ENCODE measurements at regions not wholly inside any gene's neighbourhood (a gene's known extent, or its start where the extent isn't known, plus 50 kb on each side); places are given as distances from the start of the nearest gene placed in this dataset.

DNA sequence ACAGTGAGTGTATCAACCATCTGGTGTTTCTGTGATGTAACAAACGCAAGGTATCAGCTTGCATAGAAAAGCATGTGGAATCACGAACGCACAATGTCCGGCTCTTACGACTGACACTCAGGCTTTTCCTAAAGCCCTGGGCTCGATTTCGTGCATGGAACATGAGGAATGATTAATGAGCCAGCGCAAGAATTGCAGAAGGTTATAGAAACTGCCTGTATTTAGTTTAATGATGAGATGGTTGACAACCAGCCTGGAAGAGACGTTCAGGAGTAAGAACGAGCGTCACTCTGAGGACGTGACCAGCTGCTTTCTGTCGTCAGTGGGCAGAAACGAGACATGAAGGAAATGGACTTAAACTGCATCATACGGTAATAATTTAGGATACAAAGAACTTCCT, 497.6 kb downstream of the IRX1 start:
- Histone ChIP-seq H3K4me3 (IDR thresholded peaks at IDR 0.05; ENCODE audit: insufficient read depth, low read depth, low read length) (no peak overlapping the region), H2AFZ (ENCODE audit: low read depth) (no peak overlapping the region), H3K4me1 (ENCODE audit: low read depth, poor library complexity, severe bottlenecking) (no peaks in the 10 kb centered on the region), H3K4me2 (no peak overlapping the region), H3K79me2 (ENCODE audit: insufficient read depth, low read depth) (no peaks in the 10 kb centered on the region), H3K36me3 (ENCODE audit: insufficient read depth) (no peaks in the 10 kb centered on the region), H4K20me1 (ENCODE audit: insufficient read depth) (no peaks in the 10 kb centered on the region), H3K27me3 (ENCODE audit: insufficient read depth, low read depth) (no peaks in the 10 kb centered on the region), H3K27ac (no peak overlapping the region), H3K9ac (no peak overlapping the region)
- TF ChIP-seq, protein P1, sequence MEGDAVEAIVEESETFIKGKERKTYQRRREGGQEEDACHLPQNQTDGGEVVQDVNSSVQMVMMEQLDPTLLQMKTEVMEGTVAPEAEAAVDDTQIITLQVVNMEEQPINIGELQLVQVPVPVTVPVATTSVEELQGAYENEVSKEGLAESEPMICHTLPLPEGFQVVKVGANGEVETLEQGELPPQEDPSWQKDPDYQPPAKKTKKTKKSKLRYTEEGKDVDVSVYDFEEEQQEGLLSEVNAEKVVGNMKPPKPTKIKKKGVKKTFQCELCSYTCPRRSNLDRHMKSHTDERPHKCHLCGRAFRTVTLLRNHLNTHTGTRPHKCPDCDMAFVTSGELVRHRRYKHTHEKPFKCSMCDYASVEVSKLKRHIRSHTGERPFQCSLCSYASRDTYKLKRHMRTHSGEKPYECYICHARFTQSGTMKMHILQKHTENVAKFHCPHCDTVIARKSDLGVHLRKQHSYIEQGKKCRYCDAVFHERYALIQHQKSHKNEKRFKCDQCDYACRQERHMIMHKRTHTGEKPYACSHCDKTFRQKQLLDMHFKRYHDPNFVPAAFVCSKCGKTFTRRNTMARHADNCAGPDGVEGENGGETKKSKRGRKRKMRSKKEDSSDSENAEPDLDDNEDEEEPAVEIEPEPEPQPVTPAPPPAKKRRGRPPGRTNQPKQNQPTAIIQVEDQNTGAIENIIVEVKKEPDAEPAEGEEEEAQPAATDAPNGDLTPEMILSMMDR (conservative IDR thresholded peaks at IDR 0.05; ENCODE audit: low read depth, low read length), result no peak

DNA sequence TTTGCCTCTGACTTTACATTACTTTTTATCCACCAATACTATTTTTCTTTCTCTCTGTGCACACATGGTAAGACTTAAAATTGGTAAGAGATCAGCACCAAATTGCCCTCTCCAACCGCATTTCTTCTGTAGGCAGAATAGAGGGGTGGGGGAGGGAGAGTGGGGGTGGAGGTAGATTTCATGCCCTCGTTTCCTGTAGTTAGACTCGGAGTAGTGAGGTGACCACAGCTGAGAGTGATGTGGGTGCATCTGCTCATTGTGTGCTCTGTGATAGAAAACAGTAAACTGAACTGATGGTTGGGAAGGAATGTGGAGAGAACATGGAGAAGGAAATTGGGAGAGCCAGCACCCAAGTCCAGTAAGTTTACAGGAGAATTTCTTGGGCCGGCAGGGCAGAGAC, 498.3 kb downstream of the IRX1 start:
- no peaks in the 10 kb centered on the region for H4K20me1 ChIP-seq (ENCODE audit: insufficient read depth)
- H3K4me1 ChIP-seq (ENCODE audit: low read depth, poor library complexity, severe bottlenecking), result no peaks in the 10 kb centered on the region
- H3K9ac ChIP-seq, result no peak overlapping the region
- no peaks in the 10 kb centered on the region for H3K36me3 ChIP-seq (ENCODE audit: insufficient read depth)
- H2AFZ ChIP-seq (ENCODE audit: low read depth), result no peak overlapping the region
- H3K79me2 ChIP-seq (ENCODE audit: insufficient read depth, low read depth), result no peaks in the 10 kb centered on the region
- H3K4me3 ChIP-seq (IDR thresholded peaks at IDR 0.05; ENCODE audit: insufficient read depth, low read depth, low read length), result no peak overlapping the region
- H3K4me2 ChIP-seq, result no peak overlapping the region
- H3K27me3 ChIP-seq (ENCODE audit: insufficient read depth, low read depth), result no peaks in the 10 kb centered on the region
- no peak overlapping the region for H3K27ac ChIP-seq
- TF ChIP-seq, protein P1 (conservative IDR thresholded peaks at IDR 0.05; ENCODE audit: low read depth, low read length), result no peak

DNA sequence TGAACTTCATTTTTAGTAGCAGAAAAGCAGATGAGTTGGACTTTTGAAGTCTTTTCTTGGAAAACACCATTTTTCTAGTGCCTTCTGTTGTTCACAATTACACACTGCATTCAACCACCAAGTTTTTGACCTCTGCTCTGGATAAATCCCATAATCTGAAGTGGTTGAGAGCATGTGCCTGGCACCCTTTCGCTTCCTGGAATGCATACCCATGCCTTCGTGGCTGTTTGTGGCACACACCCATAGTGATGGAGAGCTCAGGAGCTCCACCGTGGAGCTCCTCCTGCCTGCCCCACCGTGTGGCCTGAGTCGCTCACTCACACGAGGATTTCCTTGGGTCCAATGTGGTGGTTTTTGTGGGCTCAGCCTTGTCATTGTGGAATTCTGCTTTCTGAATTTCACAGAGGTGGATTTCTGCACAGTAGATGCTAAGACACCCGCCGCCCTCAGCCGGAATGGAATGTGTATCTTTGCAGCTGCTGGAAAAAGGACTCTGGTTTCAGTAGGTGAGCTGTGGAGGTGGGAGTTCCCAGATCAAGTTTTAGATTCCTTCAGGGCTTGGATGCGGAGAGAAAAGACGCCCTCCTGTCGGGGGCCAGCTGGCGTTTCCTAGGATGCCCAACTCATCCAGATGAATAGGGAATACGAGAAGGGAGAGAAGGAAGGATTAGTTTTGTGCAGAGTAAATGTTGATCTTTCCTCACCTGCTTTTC, 500.4 kb downstream of the IRX1 start:
- no peaks in the 10 kb centered on the region for H3K4me1 ChIP-seq (ENCODE audit: low read depth, poor library complexity, severe bottlenecking)
- no peaks in the 10 kb centered on the region for H3K36me3 ChIP-seq (ENCODE audit: insufficient read depth)
- H3K4me2 ChIP-seq, result no peak overlapping the region
- H4K20me1 ChIP-seq (ENCODE audit: insufficient read depth), result no peaks in the 10 kb centered on the region
- no peaks in the 10 kb centered on the region for H3K79me2 ChIP-seq (ENCODE audit: insufficient read depth, low read depth)
- no peak overlapping the region for H3K4me3 ChIP-seq (IDR thresholded peaks at IDR 0.05; ENCODE audit: insufficient read depth, low read depth, low read length)
- no peak overlapping the region for H2AFZ ChIP-seq (ENCODE audit: low read depth)
- TF ChIP-seq, protein P1 (conservative IDR thresholded peaks at IDR 0.05; ENCODE audit: low read depth, low read length), result no peak
- H3K27ac ChIP-seq, result no peak overlapping the region
- no peak overlapping the region for H3K9ac ChIP-seq
- H3K27me3 ChIP-seq (ENCODE audit: insufficient read depth, low read depth), result no peaks in the 10 kb centered on the region

DNA sequence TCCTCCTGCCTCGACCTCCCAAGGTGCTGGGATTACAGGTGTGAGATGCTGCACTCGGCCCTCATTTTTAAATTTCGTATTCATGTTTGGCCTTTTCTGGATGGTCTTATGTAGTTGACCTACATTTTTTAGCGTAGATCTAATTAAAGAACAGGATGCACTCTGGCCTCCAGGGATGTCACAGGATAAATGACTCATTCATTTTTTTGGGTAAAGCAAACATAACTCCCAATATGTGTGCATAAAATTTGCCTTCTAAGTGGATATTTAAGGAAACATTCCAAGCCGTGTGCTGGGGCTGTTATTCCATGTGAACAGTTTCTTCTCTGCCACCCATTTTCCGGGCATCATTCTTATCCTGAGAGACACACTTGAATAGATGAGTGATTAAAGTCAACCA, 501.6 kb downstream of the IRX1 start:
- Histone ChIP-seq H3K9ac (no peak overlapping the region), H3K36me3 (ENCODE audit: insufficient read depth) (no peaks in the 10 kb centered on the region), H3K4me3 (IDR thresholded peaks at IDR 0.05; ENCODE audit: insufficient read depth, low read depth, low read length) (no peak overlapping the region), H4K20me1 (ENCODE audit: insufficient read depth) (no peaks in the 10 kb centered on the region), H2AFZ (ENCODE audit: low read depth) (no peak overlapping the region), H3K4me2 (no peak overlapping the region), H3K27me3 (ENCODE audit: insufficient read depth, low read depth) (no peaks in the 10 kb centered on the region), H3K79me2 (ENCODE audit: insufficient read depth, low read depth) (no peaks in the 10 kb centered on the region), H3K4me1 (ENCODE audit: low read depth, poor library complexity, severe bottlenecking) (no peaks in the 10 kb centered on the region), H3K27ac (no peak overlapping the region)
- TF ChIP-seq, protein P1 (conservative IDR thresholded peaks at IDR 0.05; ENCODE audit: low read depth, low read length), result no peak
